ENCODE measurements at regions not wholly inside any gene's neighbourhood (a gene's known extent, or its start where the extent isn't known, plus 50 kb on each side); places are given as distances from the start of the nearest gene placed in this dataset.

DNA sequence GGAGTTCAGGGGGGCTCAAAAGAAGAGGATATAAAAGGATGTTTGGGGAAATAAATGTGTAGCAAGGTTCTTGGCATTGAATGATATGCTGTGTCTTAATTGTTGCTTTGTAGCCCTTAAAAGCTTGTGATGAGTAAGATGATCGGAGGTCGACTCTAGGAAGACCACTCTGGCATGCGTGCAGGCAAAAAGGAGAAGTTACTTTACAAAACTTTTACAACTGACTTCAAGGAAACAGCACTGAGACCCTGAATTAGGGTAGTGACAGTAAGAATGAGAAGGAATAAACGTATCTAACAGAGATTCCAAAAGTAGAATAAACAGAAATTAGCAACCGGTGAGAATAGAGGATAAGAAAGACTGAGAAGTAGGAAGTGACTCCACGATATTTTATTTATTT lies 228.7 kb upstream of the TANK start:
- no peaks in the 10 kb centered on the region for H4K20me1 ChIP-seq
- H3K27ac ChIP-seq: no peak overlapping the region
- no peaks in the 10 kb centered on the region for H3K36me3 ChIP-seq
- no peaks in the 10 kb centered on the region for H3K4me1 ChIP-seq
- no peak overlapping the region for H3K4me2 ChIP-seq
- no peak overlapping the region for H3K4me3 ChIP-seq
- TF ChIP-seq Cebpa-rat (IDR thresholded peaks at IDR 0.05): no peak
- H3K9ac ChIP-seq: no peak overlapping the region
- no peaks in the 10 kb centered on the region for H3K27me3 ChIP-seq
- H3K9me3 ChIP-seq (replicated peaks in 1 of 11): no peaks in the 10 kb centered on the region

DNA sequence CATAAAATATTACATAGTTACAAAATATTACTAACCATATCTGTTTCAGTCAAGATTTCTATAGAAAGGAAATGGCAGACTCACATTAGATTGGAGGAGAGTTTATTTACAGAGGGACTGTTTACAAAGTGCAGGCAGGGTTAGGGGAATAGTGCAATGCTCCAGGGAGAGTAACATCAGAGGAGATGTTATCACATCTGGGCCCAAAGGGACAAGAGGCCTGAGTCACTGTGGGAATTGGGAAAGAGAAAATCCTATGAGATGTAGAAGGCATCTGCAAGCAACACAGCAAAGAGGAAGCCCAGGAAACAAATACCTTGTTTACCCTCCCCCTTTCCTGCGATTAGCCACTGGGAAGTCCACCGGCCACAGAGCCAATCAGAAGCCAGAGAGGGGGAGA lies 227.3 kb upstream of the TANK start:
- no peaks in the 10 kb centered on the region for H4K20me1 ChIP-seq
- H3K4me2 ChIP-seq: no peak overlapping the region
- H3K27ac ChIP-seq: no peak overlapping the region
- no peak overlapping the region for H3K4me3 ChIP-seq
- H3K4me1 ChIP-seq: no peaks in the 10 kb centered on the region
- H3K9ac ChIP-seq: no peak overlapping the region
- H3K27me3 ChIP-seq: no peaks in the 10 kb centered on the region
- no peaks in the 10 kb centered on the region for H3K9me3 ChIP-seq (replicated peaks in 1 of 11)
- TF ChIP-seq Cebpa-rat (IDR thresholded peaks at IDR 0.05): no peak
- H3K36me3 ChIP-seq: no peaks in the 10 kb centered on the region

DNA sequence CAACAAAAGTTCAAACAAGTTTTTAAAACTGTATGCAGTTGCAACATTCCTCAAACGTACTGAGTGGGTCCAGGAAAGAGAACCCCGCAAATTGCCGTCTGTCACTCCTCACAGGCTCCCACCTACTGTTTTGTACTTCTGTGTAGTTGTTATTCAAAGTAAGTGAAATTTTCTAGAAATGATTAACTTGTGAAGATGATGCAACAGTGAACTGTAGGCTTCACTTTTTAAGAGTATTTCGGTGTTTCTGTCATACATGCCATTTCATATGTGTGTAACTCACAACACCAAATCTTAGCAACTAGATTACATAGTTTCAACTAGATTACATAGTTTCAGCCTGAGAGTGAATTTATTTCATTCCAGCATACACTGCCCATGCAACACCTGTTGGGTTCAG lies 226.0 kb upstream of the TANK start:
- TF ChIP-seq Cebpa-rat (IDR thresholded peaks at IDR 0.05): 0 out of 22 replicates have a peak, but pooled peaks of 1 of the 11 experiments have one; percentile 13
- Histone ChIP-seq H3K4me2 (no peak overlapping the region), H3K4me1 (no peaks in the 10 kb centered on the region), H4K20me1 (no peaks in the 10 kb centered on the region), H3K4me3 (no peak overlapping the region), H3K9ac (no peak overlapping the region), H3K36me3 (no peaks in the 10 kb centered on the region), H3K27me3 (no peaks in the 10 kb centered on the region), H3K9me3 (replicated peaks in 1 of 11) (no peaks in the 10 kb centered on the region), H3K27ac (no peak overlapping the region)

- Histone ChIP-seq H3K27ac (no peak overlapping the region), H3K9ac (no peak overlapping the region), H3K27me3 (no peaks in the 10 kb centered on the region), H3K9me3 (replicated peaks in 1 of 11) (no peaks in the 10 kb centered on the region), H3K4me2 (no peak overlapping the region), H3K4me3 (no peak overlapping the region), H4K20me1 (no peaks in the 10 kb centered on the region), H3K36me3 (no peaks in the 10 kb centered on the region), H3K4me1 (no peaks in the 10 kb centered on the region)
- no peak for TF ChIP-seq Cebpa-rat (IDR thresholded peaks at IDR 0.05)
These were observed 225.2 kb upstream of the TANK start for GRCh38 chr2:160934991-160935390.

GRCh38 chr2:160936044-160936806 lies 224.0 kb upstream of the TANK start:
- no peak overlapping the region for H3K4me3 ChIP-seq
- no peak for TF ChIP-seq Cebpa-rat (IDR thresholded peaks at IDR 0.05)
- no peaks in the 10 kb centered on the region for H3K27me3 ChIP-seq
- no peaks in the 10 kb centered on the region for H3K36me3 ChIP-seq
- no peak overlapping the region for H3K9ac ChIP-seq
- no peak overlapping the region for H3K4me2 ChIP-seq
- H3K27ac ChIP-seq: no peak overlapping the region
- no peaks in the 10 kb centered on the region for H4K20me1 ChIP-seq
- no peaks in the 10 kb centered on the region for H3K9me3 ChIP-seq (replicated peaks in 1 of 11)
- H3K4me1 ChIP-seq: no peaks in the 10 kb centered on the region

DNA sequence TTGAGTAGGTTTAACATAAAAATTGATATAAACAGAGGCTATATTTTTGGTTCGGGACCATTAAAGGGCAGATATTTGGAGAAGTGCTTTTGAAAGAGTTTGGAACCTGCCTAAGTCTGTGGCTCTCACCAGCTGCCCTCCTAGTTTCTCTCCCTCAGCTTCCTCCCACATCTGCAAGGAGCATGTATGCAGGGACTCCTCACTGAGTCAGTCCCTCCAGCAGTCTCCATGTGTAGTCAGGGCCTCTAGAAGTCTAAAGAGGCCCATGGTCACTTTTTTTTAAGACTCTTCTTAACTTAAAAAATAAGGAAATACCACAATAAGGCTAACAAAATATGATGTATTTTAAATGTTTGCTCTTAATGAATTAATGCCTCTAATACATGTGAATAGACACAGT lies 220.0 kb upstream of the TANK start:
- TF ChIP-seq Cebpa-rat (IDR thresholded peaks at IDR 0.05): no peak
- Histone ChIP-seq H3K27ac (no peak overlapping the region), H4K20me1 (no peaks in the 10 kb centered on the region), H3K4me2 (no peak overlapping the region), H3K36me3 (no peaks in the 10 kb centered on the region), H3K27me3 (no peaks in the 10 kb centered on the region), H3K4me1 (peaks cover 0 to 7% (median 0%) of the 10 kb centered on the region in 10 experiments; a peak in 4 of 20 replicates), H3K9me3 (replicated peaks in 1 of 11) (no peaks in the 10 kb centered on the region), H3K4me3 (no peak overlapping the region), H3K9ac (no peak overlapping the region)

GRCh38 chr2:160940699-160941098 lies 219.5 kb upstream of the TANK start:
- no peak for TF ChIP-seq Cebpa-rat (IDR thresholded peaks at IDR 0.05)
- no peak overlapping the region for H3K4me2 ChIP-seq
- no peaks in the 10 kb centered on the region for H3K9me3 ChIP-seq (replicated peaks in 1 of 11)
- H3K36me3 ChIP-seq: no peaks in the 10 kb centered on the region
- peaks cover 0 to 7% (median 0%) of the 10 kb centered on the region in 10 experiments; a peak in 4 of 20 replicates for H3K4me1 ChIP-seq
- no peaks in the 10 kb centered on the region for H3K27me3 ChIP-seq
- H3K27ac ChIP-seq: no peak overlapping the region
- no peak overlapping the region for H3K4me3 ChIP-seq
- no peaks in the 10 kb centered on the region for H4K20me1 ChIP-seq
- H3K9ac ChIP-seq: no peak overlapping the region

GRCh38 chr2:160941290-160941846 lies 218.9 kb upstream of the TANK start:
- Histone ChIP-seq H3K4me2 (no peak overlapping the region), H3K9ac (no peak overlapping the region), H3K36me3 (no peaks in the 10 kb centered on the region), H3K4me3 (no peak overlapping the region), H3K27ac (no peak overlapping the region), H3K4me1 (peaks cover 0 to 7% (median 0%) of the 10 kb centered on the region in 10 experiments; a peak in 4 of 20 replicates), H3K27me3 (no peaks in the 10 kb centered on the region), H3K9me3 (replicated peaks in 1 of 11) (no peaks in the 10 kb centered on the region), H4K20me1 (no peaks in the 10 kb centered on the region)
- no peak for TF ChIP-seq Cebpa-rat (IDR thresholded peaks at IDR 0.05)

DNA sequence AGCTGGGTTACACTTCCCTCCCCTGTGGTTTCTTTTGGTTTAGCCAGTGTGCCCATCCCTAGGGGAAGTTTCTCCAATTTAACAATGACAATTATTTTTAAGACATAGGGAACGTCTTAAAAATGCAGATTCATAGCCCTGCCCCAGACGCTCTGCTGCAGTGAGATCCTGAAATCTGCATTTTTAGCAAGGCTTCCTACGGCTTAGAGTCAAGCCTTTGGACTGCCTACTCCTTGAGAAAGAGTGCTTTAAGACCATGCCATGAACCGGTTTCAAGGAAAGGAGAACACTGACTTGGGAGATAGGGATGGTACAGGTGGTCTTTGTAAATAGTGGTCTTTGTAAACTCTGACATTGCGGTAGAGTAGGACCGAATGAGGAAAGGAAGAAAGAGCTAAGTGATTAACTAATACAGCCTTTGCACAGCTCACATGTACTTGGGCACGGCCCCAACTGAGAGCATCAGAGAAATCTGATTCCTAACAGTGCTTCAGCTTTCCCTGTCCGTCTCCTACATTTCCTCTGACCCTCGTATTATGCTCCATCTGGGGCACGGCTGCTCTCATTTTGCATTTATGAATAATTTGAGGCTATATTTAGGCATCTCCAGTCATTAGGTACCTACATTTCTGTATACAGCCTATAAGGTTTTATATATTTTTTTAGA lies 217.6 kb upstream of the TANK start:
- no peak overlapping the region for H3K4me3 ChIP-seq
- H3K9me3 ChIP-seq (replicated peaks in 1 of 11): no peaks in the 10 kb centered on the region; a peak in 1 of 22 replicates
- H3K4me1 ChIP-seq: peaks cover 0 to 7% (median 0%) of the 10 kb centered on the region in 10 experiments; a peak in 4 of 20 replicates
- no peaks in the 10 kb centered on the region for H4K20me1 ChIP-seq
- no peaks in the 10 kb centered on the region for H3K36me3 ChIP-seq
- H3K27me3 ChIP-seq: no peaks in the 10 kb centered on the region
- peak overlapping the region in 2 of 11 experiments; percentile 30 to 33; a peak in 2 of 22 replicates for H3K4me2 ChIP-seq
- TF ChIP-seq Cebpa-rat (IDR thresholded peaks at IDR 0.05): no peak
- no peak overlapping the region for H3K27ac ChIP-seq
- H3K9ac ChIP-seq: no peak overlapping the region

Measured in BLaER1 treated with 17β-estradiol and CSF1 and Interleukin-3, amounts not matched to agents 10 nM and 100 nM (cell line).